ENCODE measurements at regions not wholly inside any gene's neighbourhood (a gene's known extent, or its start where the extent isn't known, plus 50 kb on each side); places are given as distances from the start of the nearest gene placed in this dataset.
A peak's percentile ranks its signal among the peaks of the same experiment; 100 is the strongest.

- no peak for TF ChIP-seq CTCF (IDR thresholded peaks at IDR 0.05; ENCODE audit: unreplicated experiment)
- H3K9me3 Mint-ChIP-seq: peaks cover 9% of the 10 kb centered on the region
- no peaks in the 10 kb centered on the region for H3K36me3 Mint-ChIP-seq
- no peak overlapping the region for H3K4me3 Mint-ChIP-seq
- H3K4me1 Mint-ChIP-seq: no peaks in the 10 kb centered on the region
- H3K27ac Mint-ChIP-seq: no peak overlapping the region
- H3K27me3 Mint-ChIP-seq (ENCODE audit: low read depth): peaks cover 2% of the 10 kb centered on the region
- no peak for DNase-seq (ENCODE audit: low spot score in 2 of 2, unreplicated experiment in 2 of 2)
These were observed 438.4 kb upstream of the CHORDC1 start for GRCh38 chr11:90661233-90661632.

GRCh38 chr11:90656171-90656570 is 433.3 kb upstream of the CHORDC1 start:
- no peak for DNase-seq (ENCODE audit: low spot score in 2 of 2, unreplicated experiment in 2 of 2)
- no peaks in the 10 kb centered on the region for H3K4me1 Mint-ChIP-seq
- H3K9me3 Mint-ChIP-seq: peaks cover 4% of the 10 kb centered on the region
- peaks cover 2% of the 10 kb centered on the region for H3K27me3 Mint-ChIP-seq (ENCODE audit: low read depth)
- no peaks in the 10 kb centered on the region for H3K36me3 Mint-ChIP-seq
- H3K27ac Mint-ChIP-seq: no peak overlapping the region
- H3K4me3 Mint-ChIP-seq: no peak overlapping the region
- no peak for TF ChIP-seq CTCF (IDR thresholded peaks at IDR 0.05; ENCODE audit: unreplicated experiment)

- H3K4me1 Mint-ChIP-seq: peaks cover 2% of the 10 kb centered on the region
- H3K36me3 Mint-ChIP-seq: no peaks in the 10 kb centered on the region
- no peaks in the 10 kb centered on the region for H3K27me3 Mint-ChIP-seq (ENCODE audit: low read depth)
- no peak overlapping the region for H3K27ac Mint-ChIP-seq
- DNase-seq (ENCODE audit: low spot score in 2 of 2, unreplicated experiment in 2 of 2): no peak
- H3K9me3 Mint-ChIP-seq: peaks cover 13% of the 10 kb centered on the region
- H3K4me3 Mint-ChIP-seq: no peak overlapping the region
- no peak for TF ChIP-seq CTCF (IDR thresholded peaks at IDR 0.05; ENCODE audit: unreplicated experiment)
These were observed 427.3 kb upstream of the CHORDC1 start for GRCh38 chr11:90650153-90650552.

- no peak for DNase-seq (ENCODE audit: low spot score in 2 of 2, unreplicated experiment in 2 of 2)
- H3K4me3 Mint-ChIP-seq: no peak overlapping the region
- H3K36me3 Mint-ChIP-seq: no peaks in the 10 kb centered on the region
- peaks cover 2% of the 10 kb centered on the region for H3K4me1 Mint-ChIP-seq
- H3K27me3 Mint-ChIP-seq (ENCODE audit: low read depth): no peaks in the 10 kb centered on the region
- no peak overlapping the region for H3K27ac Mint-ChIP-seq
- peaks cover 9% of the 10 kb centered on the region for H3K9me3 Mint-ChIP-seq
- no peak for TF ChIP-seq CTCF (IDR thresholded peaks at IDR 0.05; ENCODE audit: unreplicated experiment)
These were observed 423.9 kb upstream of the CHORDC1 start for GRCh38 chr11:90646706-90647105.

GRCh38 chr11:90646266-90646665 is 423.4 kb upstream of the CHORDC1 start:
- no peak for TF ChIP-seq CTCF (IDR thresholded peaks at IDR 0.05; ENCODE audit: unreplicated experiment)
- DNase-seq (ENCODE audit: low spot score in 2 of 2, unreplicated experiment in 2 of 2): no peak
- no peaks in the 10 kb centered on the region for H3K36me3 Mint-ChIP-seq
- H3K27me3 Mint-ChIP-seq (ENCODE audit: low read depth): no peaks in the 10 kb centered on the region
- no peak overlapping the region for H3K27ac Mint-ChIP-seq
- peaks cover 4% of the 10 kb centered on the region for H3K4me1 Mint-ChIP-seq
- H3K4me3 Mint-ChIP-seq: no peak overlapping the region
- peaks cover 9% of the 10 kb centered on the region for H3K9me3 Mint-ChIP-seq

- H3K4me3 Mint-ChIP-seq: no peak overlapping the region
- peaks cover 13% of the 10 kb centered on the region for H3K4me1 Mint-ChIP-seq
- H3K9me3 Mint-ChIP-seq: no peaks in the 10 kb centered on the region
- H3K27me3 Mint-ChIP-seq (ENCODE audit: low read depth): no peaks in the 10 kb centered on the region
- peak overlapping the region; percentile 72 for H3K27ac Mint-ChIP-seq
- peak; percentile 61 for TF ChIP-seq CTCF (IDR thresholded peaks at IDR 0.05; ENCODE audit: unreplicated experiment)
- DNase-seq (ENCODE audit: low spot score in 2 of 2, unreplicated experiment in 2 of 2): no peak
- no peaks in the 10 kb centered on the region for H3K36me3 Mint-ChIP-seq
These were observed 416.7 kb upstream of the CHORDC1 start for GRCh38 chr11:90639461-90639993.

Data from mesothelial cell of epicardium (in vitro differentiated cells).